Activated T-helper 9 cell treated with anti-CD3 and anti-CD28 coated beads, Interleukin-2, amount 50 U/mL, for 16 hours (primary cell): ENCODE measurements at regions not wholly inside any gene's neighbourhood (a gene's known extent, or its start where the extent isn't known, plus 50 kb on each side); places are given as distances from the start of the nearest gene placed in this dataset.

Source experiments
- DNase-seq: peaks from one replicate; pipeline ENCODE4 v3.0.0-alpha.2; 2020; ENCODE audit warnings: low read depth

DNA sequence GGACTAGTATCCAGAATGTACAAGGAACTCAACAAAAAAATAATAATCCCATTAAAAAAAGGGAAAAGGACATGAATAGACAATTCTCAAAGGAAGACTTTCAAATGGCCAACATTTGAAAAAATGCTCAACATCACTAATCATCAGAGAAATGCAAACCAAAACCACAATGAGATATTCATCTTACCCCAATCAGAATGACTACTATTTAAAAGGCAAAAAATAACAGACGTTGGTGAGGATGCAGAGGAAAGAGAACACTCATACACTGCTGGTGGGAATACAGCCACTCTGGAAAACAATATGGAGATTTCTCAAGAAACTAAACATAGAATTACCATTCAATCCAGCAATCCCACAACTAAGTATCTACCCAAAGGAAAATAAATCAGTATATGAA lies 133.1 kb downstream of the KDR start:
- DNase-seq: no peak

DNA sequence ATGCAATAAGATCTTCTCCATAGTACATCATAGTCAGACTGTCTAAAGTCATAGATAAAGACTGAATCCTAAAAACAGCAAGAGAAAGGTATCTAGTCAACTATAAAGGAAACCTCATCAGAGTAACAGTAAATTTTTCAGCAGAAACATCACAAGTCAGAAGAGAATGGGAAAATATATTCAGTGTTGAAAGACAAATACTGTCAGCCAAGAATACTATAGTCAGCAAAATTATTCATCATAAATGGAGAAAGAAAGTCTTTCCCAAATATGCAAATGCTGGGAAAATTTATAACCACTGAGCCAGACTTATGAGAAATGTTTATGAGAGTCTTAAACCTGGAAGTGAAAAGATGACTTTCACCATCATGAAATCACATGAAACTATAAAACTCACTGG lies 136.7 kb downstream of the KDR start:
- DNase-seq: no peak

DNA sequence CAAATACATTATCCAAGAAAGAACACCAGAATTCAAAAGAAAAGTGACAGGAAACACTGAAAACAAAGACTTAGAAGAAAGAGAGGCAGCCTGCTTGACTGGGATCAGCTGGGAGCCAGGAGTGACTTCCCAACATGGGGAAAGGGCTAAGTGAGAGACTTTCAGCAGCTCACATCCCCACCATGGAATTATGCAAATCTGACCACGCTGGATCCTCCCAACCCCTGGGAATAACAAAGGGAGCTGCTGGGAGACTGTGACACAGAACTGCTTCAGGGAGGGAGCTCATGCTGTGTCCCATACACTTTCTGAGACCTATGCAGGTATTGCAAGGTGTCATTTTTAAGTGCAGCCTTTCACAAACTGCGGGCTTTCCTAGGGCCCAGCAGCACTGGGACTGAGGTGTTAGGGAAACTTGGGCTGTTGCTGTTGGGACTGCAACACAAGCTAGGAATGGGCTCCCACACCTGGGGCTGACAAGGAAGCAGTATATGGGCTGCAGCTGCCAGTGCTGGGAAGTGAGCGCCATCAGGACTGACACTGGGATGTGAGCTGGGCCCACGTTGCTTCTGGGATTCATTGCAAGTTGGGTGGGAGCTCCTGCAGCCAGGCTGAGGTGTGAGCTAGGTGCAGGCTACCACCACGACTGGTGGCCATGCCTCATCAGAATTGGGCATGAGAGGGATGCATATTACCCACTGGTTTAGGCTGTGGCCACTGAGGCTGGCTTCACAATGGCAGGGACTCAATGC lies 139.1 kb downstream of the KDR start:
- DNase-seq: no peak

DNA sequence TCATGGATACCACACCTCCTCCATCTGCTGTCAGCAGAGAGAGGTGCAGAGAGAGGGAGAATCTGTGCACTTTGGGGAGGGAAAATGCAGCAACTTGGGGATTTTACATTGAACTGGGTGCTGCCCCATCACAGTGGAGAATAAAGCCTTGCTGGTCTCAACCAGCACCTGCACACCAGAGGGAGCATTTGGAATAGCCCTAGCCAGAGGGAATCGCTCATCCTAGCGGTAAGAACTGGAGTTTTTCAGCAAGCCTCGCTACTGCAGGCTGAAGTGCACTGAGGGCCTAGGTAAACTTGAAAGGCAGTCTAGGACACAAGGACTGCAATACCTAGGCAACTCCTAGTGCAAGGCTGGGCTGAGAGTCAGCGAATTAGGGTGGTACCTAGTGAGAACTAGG lies 148.7 kb downstream of the KDR start:
- no peak for DNase-seq

DNA sequence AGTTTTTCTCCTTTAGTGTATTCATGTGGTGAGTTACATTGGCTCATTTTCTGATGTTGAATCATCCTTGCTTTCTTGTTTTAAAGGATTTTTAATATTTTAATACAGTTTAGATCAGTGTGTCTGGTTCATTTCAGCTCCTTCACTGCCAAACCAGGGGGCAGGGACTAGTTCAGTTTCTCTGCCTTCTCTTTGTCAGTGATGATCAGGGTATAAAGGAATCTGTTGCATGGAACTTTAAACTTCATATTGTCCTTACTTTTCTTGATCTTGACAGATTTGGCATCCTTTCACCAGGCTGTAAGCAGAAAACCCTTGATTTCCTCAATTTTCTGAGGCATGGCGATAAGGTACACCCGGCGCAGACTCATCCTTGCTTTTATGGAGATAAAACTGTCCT lies 149.4 kb downstream of the KDR start:
- DNase-seq: no peak

DNA sequence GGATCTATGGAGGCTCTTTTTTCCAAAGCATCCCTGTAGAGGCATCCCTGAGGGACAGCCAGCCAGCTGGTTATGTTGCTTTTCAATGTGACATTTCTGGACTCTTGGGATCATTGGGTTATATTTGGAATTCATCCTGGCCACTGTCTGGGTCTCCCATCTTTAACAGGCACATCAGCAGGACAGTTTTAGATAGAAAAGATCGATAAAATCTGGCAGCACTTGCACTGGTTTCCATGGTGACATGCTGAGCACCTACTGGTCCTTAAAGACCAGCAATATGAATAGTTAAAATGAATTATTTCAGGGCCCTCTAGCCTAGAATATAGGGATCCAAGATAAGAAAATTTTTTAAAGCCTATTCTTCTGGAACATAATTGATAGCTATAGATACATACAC lies 151.6 kb downstream of the KDR start:
- DNase-seq: no peak

DNA sequence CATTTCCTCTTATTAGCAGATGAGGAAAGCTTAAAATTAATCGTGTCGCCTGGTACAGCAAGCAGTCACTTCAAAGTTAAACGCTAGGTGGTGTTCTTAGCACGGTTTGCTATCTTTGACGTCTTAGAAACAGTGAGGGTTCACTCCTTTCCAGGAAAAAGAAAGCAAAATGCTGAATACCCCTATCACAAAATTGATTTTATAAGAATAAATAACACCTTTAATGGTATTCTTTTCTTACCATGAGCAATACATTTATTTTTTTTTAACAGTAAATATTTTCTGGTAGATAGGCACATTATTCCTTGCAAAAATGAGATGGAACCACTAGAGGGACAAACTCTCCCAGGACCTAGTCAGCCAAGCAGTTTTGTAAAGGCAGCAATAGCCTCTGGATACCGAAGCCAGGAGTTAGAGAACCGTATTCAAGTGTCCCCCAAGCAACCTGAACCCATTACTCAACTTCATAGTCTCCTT lies 153.9 kb downstream of the KDR start:
- no peak for DNase-seq

DNA sequence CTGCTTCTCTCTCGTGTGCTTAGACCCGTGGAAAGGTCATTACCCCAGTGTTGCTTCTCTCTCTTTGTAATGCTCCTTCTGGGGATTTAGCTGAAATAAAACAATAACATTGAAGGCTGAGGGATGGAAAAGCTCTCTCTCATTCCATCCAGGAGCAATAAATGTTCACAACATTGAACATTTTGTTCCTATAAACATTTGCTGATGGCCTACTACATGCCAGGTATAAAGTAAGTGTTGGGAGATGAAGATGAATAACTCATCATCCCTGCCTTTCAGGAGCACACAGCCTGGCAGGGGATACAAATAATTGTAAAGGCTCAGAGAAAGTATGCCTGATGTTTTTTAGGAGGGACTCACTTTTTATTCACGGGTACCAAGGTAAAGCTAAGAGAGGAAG lies 158.1 kb downstream of the KDR start:
- DNase-seq: no peak

DNA sequence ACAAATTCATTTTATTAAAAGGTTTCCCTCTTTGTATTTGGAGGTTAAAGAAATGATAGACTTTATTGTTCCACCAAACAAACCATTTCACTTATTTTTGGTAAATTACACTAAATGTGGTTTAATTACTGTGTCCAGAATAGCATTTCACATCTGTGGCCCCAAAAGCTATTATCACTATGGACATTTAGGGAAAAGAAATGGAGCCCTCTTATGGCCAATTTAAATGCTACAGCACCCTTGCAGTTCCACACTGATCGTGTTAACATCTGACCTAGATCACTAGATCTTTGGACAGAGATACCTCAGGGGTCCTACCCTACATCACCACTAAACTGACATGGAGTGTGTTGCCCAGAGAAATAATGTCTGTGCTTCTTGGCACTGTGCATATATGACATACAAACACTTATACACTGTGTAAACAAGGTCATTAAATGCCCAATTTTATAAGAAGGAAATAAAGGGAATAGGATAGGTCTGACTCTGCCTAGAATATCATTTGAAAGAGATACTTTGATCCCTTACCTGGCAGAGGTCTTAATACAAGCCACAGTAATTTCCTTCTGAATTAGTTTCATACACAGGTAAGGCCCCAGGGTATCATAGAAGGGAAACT lies 163.9 kb downstream of the KDR start:
- no peak for DNase-seq

DNA sequence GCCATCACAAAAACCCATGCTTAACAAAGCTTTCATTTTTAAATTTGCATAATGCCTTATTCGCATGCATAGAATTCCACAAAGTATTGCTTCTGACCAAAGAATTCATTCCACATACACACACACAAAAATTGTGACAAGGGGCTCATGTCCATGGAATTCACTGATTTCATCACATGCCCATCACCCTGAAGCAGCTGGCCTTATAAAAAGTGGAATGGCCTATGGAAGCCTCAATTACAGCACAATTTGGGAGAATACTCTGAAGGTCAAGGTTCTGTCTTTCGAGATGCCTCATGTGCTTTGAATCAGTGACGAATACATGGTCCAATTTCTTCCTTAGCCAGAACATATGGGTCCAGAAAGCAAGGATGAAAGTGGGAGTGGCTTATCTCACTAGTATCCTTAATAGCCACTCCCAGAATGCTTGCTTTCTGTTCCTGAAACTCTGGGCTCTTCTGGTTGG lies 165.7 kb downstream of the KDR start:
- no peak for DNase-seq

DNA sequence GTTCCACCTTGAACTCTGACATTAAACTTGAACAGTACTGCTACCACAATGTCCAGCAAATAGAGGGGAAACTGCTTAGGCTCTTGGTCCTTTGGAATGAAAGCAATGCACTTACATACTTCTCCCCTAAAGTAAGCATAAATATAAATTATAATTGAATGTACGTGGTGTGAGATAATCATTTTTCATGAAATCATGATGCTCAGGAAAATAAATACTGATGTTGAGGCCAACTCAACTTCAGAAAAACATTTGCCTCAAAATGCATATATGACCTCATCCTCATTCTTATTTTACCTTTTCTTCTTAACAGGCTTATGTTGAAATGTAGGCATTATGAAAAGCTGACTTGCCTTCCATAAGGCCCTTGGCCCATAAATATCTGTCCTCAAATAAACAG lies 166.3 kb downstream of the KDR start:
- no peak for DNase-seq

DNA sequence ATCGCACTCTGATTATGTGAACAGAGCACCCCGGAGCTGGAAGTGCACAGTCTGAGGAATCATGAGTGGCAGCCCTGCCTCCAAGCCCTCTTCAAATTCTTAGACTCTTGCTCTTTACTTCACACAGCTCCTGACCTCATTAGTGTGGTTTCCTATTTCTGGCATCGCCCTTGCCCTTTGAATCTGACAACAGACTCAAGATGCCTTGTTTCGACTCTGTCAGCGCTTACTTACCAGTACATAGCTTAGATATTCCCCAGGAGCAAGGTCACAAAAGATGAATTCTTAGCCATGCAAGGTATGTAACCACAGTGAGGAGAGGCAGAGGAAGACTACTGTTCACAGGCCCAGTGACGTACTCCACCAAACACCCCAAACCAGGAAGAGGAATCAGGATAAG lies 167.2 kb downstream of the KDR start:
- DNase-seq: no peak

DNA sequence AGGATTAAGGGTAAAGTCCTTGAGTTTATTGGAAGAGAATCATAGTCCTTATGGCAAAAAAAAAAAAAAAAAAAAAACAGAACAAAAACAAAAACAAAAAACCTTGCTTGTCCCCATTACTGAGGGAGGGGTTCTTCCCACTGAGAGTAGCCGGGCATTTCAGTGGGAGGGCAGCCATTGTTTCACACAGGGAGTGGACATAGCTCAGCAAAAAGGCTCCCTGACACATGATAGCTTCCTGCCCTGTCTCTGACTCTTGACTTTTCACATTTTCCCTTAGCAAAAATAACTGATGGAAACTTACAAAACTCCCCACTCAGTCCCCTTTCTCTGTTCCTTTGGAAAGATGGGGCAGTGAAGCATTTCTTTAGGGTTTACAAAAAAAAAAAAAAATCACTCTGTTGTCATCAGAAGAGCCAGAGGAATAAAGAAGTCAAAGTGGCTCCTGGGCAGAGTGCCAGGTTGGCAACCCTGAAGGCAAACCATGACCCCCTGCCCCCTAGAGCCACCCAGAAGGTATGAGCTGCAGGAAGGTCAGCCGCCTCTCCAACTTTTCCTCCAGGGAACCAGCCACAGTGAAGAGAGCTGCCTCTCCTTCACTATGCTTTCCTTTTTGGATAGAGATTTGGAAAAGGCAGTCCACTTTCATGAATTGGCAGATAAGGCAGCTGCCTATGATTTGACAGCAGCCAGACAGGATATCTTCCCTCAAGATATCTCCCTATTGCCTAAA lies 170.6 kb downstream of the KDR start:
- no peak for DNase-seq

DNA sequence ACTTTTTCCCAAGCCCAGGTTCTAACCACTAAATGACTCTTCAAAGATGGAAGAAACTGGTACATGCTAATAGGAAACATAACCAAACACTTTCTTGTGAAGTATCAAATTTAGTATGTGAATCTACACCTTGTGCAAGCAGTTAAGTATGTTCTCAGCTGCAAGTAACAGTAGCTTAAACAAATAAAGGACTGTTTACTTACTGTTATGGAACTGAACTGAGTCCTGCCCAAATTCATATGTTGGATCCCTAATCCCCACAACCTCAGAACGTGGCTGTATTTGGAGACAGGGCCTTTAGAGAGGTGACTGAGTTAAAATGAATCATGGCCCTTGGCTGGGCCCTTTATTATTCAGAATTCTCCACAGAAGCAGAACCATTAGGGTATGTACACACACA lies 178.7 kb downstream of the KDR start:
- no peak for DNase-seq

DNA sequence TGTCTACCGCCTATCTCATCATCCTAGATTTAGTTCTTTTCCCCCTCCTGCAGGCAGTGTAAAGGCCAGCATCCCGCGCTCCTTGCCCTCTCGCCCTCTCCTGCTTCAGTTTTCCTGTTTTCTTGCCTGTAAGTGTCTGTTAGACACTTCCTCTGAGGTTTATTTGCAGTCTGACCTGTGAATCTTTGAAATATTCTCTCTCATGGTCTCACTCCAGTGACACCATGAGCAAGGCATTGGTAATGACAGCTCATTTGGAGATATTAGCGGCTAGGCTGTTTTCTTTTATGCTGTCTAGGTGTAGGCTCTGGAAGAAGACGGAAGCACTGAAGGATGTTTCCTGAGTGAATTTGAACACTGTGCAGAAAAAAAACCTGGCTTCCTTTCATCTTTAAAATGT lies 179.6 kb downstream of the KDR start:
- no peak for DNase-seq

DNA sequence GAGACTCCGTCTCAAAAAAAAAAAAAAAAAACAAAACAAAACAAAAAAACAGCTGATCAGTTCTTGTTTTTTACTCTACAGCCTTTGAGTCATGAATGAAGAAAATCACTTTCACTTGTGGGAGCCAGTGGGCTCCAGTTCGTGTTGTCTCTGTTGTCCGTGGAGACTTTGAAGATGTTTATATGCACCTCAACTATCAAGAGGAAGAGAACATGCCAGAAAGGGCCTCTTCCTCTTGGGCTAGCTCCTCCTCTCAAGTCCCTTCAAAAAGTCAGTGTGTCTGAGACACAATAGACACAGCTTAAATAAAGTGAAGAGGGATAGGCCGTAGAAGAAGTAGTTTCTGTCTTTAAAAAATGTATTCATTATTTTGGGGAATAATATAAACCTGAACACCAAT lies 182.7 kb downstream of the KDR start:
- no peak for DNase-seq

DNA sequence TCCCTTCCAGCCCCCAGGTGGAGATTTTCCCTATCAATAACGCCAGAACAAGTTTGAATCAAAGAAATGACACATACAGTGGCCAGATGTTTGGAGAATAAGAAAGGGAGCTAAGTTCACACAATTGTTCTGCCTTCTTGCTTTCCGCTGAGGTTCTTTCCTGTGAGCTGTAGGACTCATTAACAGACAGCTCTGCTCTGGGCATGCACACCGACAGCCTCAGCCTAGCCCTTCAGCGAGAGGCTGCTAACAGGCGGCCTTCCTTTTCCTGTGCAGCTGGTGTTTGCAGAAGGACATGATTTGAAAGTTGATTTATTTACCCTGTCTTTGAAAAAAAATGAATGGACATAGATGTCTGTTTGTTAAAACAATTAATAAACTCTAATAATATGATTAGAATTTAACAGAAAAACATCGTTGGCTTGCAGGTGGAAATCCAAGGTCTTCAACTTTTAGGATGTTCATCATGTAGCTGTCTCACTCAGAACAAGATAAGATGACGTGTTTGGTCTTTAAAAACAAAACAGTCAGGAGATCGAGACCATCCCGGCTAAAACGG lies 183.3 kb downstream of the KDR start:
- no peak for DNase-seq

DNA sequence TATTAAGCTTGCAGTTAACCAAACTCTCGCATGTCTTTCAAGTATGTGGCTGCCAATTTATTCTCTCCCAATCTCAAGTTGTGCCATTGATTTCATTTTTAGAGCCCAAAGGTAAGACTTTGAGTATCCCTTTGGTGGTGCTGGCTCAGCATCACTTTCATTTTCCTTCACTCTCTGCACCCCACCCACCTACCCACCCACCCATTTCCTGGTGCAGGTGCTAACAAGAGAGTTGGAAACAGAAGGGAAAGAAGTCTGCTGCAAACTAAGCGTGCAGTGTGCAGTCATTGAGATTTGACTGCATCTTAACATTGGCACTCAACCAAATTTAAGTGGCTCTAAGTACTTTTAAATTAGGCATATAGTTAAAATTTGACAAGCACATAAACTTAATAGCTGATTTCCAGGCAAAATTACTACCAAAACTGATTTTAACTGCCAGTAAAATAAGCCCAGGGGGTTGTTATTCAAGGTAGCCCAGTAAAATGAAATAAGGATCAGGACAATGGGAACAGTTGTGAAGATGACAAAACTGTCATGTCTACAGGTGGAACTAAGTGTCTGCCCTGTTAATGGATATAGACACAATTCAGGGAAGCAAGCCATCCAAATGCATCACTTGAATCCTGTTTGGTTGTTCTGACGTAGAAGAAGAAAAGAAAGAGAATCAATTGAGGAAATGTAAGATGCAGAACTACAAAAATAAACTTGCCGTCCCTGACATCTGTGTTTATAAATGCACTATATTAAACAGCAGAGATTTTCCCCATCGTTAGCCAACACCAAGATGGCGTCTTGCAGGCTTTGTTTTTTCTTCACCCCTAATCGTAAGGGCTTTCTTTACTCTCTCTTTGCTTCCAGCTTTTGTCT lies 184.2 kb downstream of the KDR start:
- DNase-seq: peak; percentile 5

DNA sequence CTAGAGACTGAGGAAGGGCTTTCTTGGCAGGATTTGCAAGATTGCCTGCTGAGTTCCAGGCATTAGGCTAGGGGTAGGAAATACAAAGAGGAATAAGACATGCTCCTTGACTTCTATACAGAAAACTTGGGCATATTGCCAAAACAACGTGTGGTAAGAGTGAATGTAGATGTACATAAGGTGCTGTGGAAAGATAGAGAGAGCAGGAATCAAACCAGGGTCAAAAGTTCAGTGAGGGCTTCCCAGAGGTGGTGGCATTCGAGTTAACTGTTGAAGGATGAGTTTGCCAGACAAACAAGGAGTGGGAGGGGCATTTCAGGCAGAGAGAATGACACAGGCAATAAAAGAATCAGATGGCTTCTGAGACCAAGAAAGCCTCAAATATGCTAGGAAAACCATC lies 187.9 kb downstream of the KDR start:
- no peak for DNase-seq

DNA sequence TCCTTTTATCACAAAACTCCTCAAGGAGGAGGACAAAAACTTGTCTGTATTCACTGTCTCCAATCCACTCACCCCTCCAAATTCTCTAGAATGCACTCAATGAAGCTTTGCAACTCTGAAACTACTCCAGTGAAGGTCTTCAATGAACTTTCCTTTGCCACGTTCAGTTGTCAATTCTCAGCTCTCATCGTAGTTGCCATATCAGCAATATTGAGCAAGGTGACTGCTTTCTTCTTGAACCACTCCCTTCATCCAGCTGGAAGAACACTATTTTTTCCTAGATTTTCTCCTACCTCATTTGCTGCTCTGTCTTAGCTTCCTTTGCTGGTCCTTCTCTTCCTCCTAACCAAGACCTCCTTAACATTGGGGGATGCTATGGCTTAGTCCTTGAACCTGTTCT lies 191.8 kb downstream of the KDR start:
- no peak for DNase-seq

DNA sequence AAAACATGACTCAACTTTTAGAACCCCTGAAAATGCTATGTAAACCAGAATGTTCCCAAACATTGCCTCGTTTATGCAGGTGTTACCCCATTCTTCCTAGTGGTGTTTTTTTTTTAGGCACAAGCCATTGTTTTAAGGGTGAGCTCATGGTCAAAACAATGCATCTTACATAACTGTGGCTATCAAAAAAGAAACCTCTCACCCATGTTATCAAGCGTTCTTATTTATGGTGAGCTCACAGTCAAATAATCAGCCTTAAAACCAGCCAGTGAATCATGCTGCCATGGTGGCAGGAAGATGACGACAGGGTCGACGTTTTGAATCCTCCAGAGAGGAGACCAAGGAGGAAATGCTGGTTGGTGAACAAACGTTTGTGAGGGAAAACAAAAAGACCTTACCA lies 195.2 kb downstream of the KDR start:
- no peak for DNase-seq

DNA sequence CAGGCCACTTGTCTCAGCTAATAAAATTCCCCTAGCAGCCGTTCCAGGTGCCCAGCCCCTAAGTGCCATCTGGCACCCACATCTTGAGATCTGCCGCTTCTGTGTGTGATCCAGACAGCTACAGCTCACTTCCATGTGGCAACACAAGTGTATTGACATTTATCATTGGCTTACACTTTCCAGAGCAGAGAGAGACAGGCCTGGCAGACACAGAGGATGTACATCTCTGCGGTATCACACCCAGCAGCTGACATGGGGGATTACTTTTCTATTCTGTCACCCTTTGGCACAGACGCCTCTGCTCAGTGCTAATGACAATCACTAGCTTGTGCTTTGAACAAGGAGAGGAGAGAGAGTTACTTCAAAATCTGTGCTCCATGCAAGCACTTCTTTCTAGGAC lies 195.9 kb downstream of the KDR start:
- DNase-seq: no peak
